ENCODE measurements at regions not wholly inside any gene's neighbourhood (a gene's known extent, or its start where the extent isn't known, plus 50 kb on each side); places are given as distances from the start of the nearest gene placed in this dataset.
A peak's percentile ranks its signal among the peaks of the same experiment; 100 is the strongest.

- TF ChIP-seq, protein P1, sequence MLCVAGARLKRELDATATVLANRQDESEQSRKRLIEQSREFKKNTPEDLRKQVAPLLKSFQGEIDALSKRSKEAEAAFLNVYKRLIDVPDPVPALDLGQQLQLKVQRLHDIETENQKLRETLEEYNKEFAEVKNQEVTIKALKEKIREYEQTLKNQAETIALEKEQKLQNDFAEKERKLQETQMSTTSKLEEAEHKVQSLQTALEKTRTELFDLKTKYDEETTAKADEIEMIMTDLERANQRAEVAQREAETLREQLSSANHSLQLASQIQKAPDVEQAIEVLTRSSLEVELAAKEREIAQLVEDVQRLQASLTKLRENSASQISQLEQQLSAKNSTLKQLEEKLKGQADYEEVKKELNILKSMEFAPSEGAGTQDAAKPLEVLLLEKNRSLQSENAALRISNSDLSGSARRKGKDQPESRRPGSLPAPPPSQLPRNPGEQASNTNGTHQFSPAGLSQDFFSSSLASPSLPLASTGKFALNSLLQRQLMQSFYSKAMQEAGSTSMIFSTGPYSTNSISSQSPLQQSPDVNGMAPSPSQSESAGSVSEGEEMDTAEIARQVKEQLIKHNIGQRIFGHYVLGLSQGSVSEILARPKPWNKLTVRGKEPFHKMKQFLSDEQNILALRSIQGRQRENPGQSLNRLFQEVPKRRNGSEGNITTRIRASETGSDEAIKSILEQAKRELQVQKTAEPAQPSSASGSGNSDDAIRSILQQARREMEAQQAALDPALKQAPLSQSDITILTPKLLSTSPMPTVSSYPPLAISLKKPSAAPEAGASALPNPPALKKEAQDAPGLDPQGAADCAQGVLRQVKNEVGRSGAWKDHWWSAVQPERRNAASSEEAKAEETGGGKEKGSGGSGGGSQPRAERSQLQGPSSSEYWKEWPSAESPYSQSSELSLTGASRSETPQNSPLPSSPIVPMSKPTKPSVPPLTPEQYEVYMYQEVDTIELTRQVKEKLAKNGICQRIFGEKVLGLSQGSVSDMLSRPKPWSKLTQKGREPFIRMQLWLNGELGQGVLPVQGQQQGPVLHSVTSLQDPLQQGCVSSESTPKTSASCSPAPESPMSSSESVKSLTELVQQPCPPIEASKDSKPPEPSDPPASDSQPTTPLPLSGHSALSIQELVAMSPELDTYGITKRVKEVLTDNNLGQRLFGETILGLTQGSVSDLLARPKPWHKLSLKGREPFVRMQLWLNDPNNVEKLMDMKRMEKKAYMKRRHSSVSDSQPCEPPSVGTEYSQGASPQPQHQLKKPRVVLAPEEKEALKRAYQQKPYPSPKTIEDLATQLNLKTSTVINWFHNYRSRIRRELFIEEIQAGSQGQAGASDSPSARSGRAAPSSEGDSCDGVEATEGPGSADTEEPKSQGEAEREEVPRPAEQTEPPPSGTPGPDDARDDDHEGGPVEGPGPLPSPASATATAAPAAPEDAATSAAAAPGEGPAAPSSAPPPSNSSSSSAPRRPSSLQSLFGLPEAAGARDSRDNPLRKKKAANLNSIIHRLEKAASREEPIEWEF (IDR thresholded peaks at IDR 0.05; ENCODE audit: insufficient replicate concordance, low read depth, low read length), result no peak
- TF ChIP-seq TCF3 (IDR thresholded peaks at IDR 0.05; ENCODE audit: borderline replicate concordance, insufficient read depth, low read depth, low read length) (peak; percentile 78; the same call in 1 of the 2 replicates), BCL11A (IDR thresholded peaks at IDR 0.05; ENCODE audit: low read depth, low read length) (peak; percentile 65)
Measured at GRCh38 chr2:136059036-136059472, 58.9 kb downstream of the CXCR4 start (continued).

DNA sequence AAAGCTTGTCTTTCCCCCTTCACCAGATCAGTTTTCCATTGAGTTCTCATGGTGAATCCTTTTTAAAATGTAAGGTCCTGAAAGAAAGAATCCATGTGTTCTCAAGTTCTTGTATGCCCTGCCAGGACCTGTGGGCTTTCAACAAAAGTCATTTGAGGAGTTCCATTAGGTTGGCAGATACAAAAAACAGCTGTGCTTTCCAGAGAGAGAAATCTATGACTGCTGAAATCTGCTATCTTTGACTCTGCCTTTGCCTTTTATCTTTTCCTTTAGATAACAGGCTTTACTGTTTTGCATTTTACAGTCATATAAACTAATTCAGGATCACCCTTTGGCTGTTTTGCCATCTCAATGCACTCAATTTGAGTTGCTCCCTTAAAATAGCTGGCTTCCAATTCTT, 59.7 kb downstream of the CXCR4 start:
- DNase-seq (ENCODE audit: low read depth, low spot score) (no peak), FAIRE-seq (no peak), ATAC-seq (no peak)
- H3K9me3 ChIP-seq (replicated peaks; ENCODE audit: control insufficient read depth, insufficient read depth, low read length), result no peaks in the 10 kb centered on the region; the same call in 2 of the 3 replicates
- no peaks in the 10 kb centered on the region for H4K20me1 ChIP-seq (ENCODE audit: control insufficient read depth, insufficient read depth)
- no TSS peak for BruUV-seq (replicated peaks)
- CTCF ChIA-PET, result interaction anchor here (0.9 to 8.6 kb wide), 23 partner anchors 8 to 326 kb away, joined by 3 to 103 read pairs (median 5); no protein-coding TSS in a partner anchor
- SMC1A ChIA-PET (ENCODE audit: uncharacterized antibody, unreplicated experiment), result interaction anchor here (0.9 to 24.6 kb wide), 41 partner anchors 7 to 322 kb away, joined by 3 to 961 read pairs (median 20); partner anchors contain the start of genes CXCR4 and DARS1
- no peak overlapping the region for H2AFZ ChIP-seq (ENCODE audit: control insufficient read depth, low read depth, low read length)
- no peak overlapping the region for H3K27ac ChIP-seq (ENCODE audit: control insufficient read depth, insufficient read depth)
- RAD21 ChIA-PET (ENCODE audit: unreplicated experiment), result interaction anchor here (0.8 to 17.6 kb wide), 34 partner anchors 8 to 323 kb away, joined by 3 to 348 read pairs (median 16); partner anchors contain the start of genes CXCR4 and DARS1
- intact Hi-C loops (cut with micrococcal nuclease; ENCODE audit: unreplicated experiment), result loop anchor here (10.0 kb wide), 1 partner anchor 197 kb away; no protein-coding TSS in a partner anchor
- no peak for TF ChIP-seq EZH2 (IDR thresholded peaks at IDR 0.05; ENCODE audit: borderline replicate concordance, control insufficient read depth, low read depth, low read length)
- TF ChIP-seq, protein P2, sequence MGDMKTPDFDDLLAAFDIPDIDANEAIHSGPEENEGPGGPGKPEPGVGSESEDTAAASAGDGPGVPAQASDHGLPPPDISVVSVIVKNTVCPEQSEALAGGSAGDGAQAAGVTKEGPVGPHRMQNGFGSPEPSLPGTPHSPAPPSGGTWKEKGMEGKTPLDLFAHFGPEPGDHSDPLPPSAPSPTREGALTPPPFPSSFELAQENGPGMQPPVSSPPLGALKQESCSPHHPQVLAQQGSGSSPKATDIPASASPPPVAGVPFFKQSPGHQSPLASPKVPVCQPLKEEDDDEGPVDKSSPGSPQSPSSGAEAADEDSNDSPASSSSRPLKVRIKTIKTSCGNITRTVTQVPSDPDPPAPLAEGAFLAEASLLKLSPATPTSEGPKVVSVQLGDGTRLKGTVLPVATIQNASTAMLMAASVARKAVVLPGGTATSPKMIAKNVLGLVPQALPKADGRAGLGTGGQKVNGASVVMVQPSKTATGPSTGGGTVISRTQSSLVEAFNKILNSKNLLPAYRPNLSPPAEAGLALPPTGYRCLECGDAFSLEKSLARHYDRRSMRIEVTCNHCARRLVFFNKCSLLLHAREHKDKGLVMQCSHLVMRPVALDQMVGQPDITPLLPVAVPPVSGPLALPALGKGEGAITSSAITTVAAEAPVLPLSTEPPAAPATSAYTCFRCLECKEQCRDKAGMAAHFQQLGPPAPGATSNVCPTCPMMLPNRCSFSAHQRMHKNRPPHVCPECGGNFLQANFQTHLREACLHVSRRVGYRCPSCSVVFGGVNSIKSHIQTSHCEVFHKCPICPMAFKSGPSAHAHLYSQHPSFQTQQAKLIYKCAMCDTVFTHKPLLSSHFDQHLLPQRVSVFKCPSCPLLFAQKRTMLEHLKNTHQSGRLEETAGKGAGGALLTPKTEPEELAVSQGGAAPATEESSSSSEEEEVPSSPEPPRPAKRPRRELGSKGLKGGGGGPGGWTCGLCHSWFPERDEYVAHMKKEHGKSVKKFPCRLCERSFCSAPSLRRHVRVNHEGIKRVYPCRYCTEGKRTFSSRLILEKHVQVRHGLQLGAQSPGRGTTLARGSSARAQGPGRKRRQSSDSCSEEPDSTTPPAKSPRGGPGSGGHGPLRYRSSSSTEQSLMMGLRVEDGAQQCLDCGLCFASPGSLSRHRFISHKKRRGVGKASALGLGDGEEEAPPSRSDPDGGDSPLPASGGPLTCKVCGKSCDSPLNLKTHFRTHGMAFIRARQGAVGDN (IDR thresholded peaks at IDR 0.05), result 0 out of 2 replicates have a peak, but pooled peaks have one; percentile 31
- no peaks in the 10 kb centered on the region for H3K36me3 ChIP-seq (ENCODE audit: control insufficient read depth in 2 of 2, insufficient read depth in 2 of 2, low read length in 1 of 2)
- no peak overlapping the region for H3K9ac ChIP-seq (ENCODE audit: control insufficient read depth, insufficient read depth, low read length)
- peaks cover 51% of the 10 kb centered on the region for H3K4me1 ChIP-seq (ENCODE audit: control insufficient read depth, insufficient read depth, low read length)
- POLR2A ChIA-PET, result interaction anchor here (0.6 to 4.9 kb wide), 31 partner anchors 8 to 319 kb away, joined by 3 to 39 read pairs (median 10); no protein-coding TSS in a partner anchor
- no peaks in the 10 kb centered on the region for H3K27me3 ChIP-seq (replicated peaks in 1 of 2; ENCODE audit: control insufficient read depth in 2 of 2, insufficient read depth in 2 of 2, low read length in 1 of 2)
- no peak overlapping the region for H3K4me3 ChIP-seq
- in situ Hi-C loops (cut with MboI), result loop anchor here (5.0 kb wide), 1 partner anchor 319 kb away; no protein-coding TSS in a partner anchor
- H3K4me2 ChIP-seq (ENCODE audit: control insufficient read depth, insufficient read depth), result no peak overlapping the region
- H3K79me2 ChIP-seq (ENCODE audit: control insufficient read depth, insufficient read depth, low read length), result no peaks in the 10 kb centered on the region
